Fibroblast of the aortic adventitia (primary cell): ENCODE measurements at regions not wholly inside any gene's neighbourhood (a gene's known extent, or its start where the extent isn't known, plus 50 kb on each side); places are given as distances from the start of the nearest gene placed in this dataset.

Experiments used
- DNase-seq: peaks from one replicate; pipeline ENCODE4 v3.0.0-alpha.2; 2010; ENCODE audit warnings: low read depth
- H3K4me3 ChIP-seq: 2 replicates; pipeline ENCODE4 v1.5.1; 2011; ENCODE audit warnings: low read depth, mild to moderate bottlenecking, control low read depth, low read length, moderate library complexity
- CTCF ChIP-seq: IDR thresholded peaks from 2 replicates; pipeline ENCODE4 v1.5.1; 2011; ENCODE audit warnings: mild to moderate bottlenecking, low read length, control low read depth, inconsistent platforms; ENCODE audit not compliant: insufficient read depth

- DNase-seq: no peak
- no peak for TF ChIP-seq CTCF
- H3K4me3 ChIP-seq: no peak overlapping the region
Measured at GRCh38 chr13:111913761-111914140, 153.2 kb upstream of the SOX1 start.

GRCh38 chr13:111914241-111915103 is 152.5 kb upstream of the SOX1 start:
- TF ChIP-seq CTCF: no peak
- no peak overlapping the region for H3K4me3 ChIP-seq
- no peak for DNase-seq

DNA sequence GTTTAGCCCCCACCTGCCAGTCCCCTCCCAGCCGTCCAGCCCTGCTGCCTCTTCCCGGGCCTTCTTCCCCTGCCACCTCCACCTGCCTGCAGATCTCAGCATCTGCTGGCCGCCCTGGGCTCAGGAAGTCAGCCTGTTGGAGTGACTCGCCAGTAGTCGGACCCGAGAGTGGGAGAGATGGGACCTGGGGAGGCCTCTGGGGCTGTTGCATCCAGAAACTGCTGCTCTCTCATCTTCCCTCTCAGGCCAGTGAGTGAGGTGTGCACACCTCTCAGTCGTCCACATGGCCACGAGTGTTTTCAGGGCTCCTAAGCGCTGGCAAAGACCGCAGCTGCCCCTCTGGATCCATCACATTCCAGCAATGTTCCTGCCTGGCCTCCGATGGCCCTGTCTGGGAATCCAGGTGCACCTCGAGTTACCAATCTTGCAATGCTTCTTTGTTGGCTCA is 151.8 kb upstream of the SOX1 start:
- DNase-seq: no peak

GRCh38 chr13:111916201-111916600 is 150.7 kb upstream of the SOX1 start:
- TF ChIP-seq CTCF: no peak
- H3K4me3 ChIP-seq: no peak overlapping the region
- DNase-seq: no peak

More for the DNA sequence above, 151.8 kb upstream of the SOX1 start:
- H3K4me3 ChIP-seq: no peak overlapping the region
- TF ChIP-seq CTCF: no peak

GRCh38 chr13:111917086-111917485 is 149.9 kb upstream of the SOX1 start:
- no peak for DNase-seq
- no peak overlapping the region for H3K4me3 ChIP-seq
- no peak for TF ChIP-seq CTCF

DNA sequence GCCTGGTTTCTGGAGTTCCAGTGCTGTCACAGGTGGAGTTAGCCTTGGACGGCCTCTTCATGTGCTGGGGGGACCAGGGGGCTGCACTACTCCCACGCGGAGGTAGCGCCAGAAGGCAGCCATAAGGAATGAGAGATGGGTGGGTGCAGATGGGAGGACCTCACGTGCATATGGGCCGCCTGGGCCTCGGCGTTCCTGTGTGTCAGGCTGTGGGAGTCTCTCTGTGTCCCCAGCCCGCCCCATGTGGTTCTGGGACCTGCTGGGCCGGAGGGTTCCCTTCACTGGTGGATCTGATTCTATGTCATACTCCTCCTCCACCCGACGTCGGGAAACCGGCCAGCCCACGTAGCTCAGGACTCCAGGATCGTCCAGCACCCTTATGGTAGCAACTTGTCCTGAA is 149.0 kb upstream of the SOX1 start:
- H3K4me3 ChIP-seq: no peak overlapping the region
- TF ChIP-seq CTCF: no peak
- DNase-seq: no peak
